Liver (tissue), 8 donors: ENCODE measurements at regions not wholly inside any gene's neighbourhood (a gene's known extent, or its start where the extent isn't known, plus 50 kb on each side); places are given as distances from the start of the nearest gene placed in this dataset.
A peak's percentile ranks its signal among the peaks of the same experiment; 100 is the strongest.

ENCODE experiments used
- DNase-seq: peaks from one replicate; pipeline ENCODE4 v3.0.0-alpha.2; 2017; ENCODE audit warnings: low spot score
- H3K27ac ChIP-seq, 2 donors: one replicate each; pipeline ENCODE4 v1.7.0; 2013; ENCODE audit warnings: inconsistent platforms in 2 of 2, low read length in 2 of 2, control low read depth in 1 of 2, low read depth in 1 of 2, mild to moderate bottlenecking in 1 of 2
- H3K27me3 ChIP-seq, 4 donors: one replicate each; pipeline versions ENCODE4 v1.6.1 to v1.7.0; 2013; ENCODE audit warnings: low read length in 3 of 4, inconsistent platforms in 1 of 4, mild to moderate bottlenecking in 1 of 4, moderate library complexity in 1 of 4; ENCODE audit not compliant: control insufficient read depth in 4 of 4, insufficient read depth in 4 of 4
- H3K36me3 ChIP-seq, 4 donors: one replicate each; pipeline versions ENCODE4 v1.6.1 to v1.7.0; 2013; ENCODE audit warnings: low read length in 3 of 4, mild to moderate bottlenecking in 3 of 4, low read depth in 1 of 4, moderate library complexity in 1 of 4; ENCODE audit not compliant: control insufficient read depth in 4 of 4, insufficient read depth in 3 of 4
- H3K4me1 ChIP-seq, 4 donors: one replicate each; pipeline versions ENCODE4 v1.6.1 to v1.7.0; 2013; ENCODE audit warnings: low read length in 3 of 4, mild to moderate bottlenecking in 3 of 4, moderate library complexity in 1 of 4; ENCODE audit not compliant: control insufficient read depth in 4 of 4, insufficient read depth in 4 of 4
- H3K4me3 ChIP-seq, 3 donors: one replicate each; pipeline versions ENCODE4 v1.6.1 to v1.7.0; 2013; ENCODE audit warnings: low read length in 3 of 3, control low read depth in 1 of 3, low read depth in 1 of 3, mild to moderate bottlenecking in 1 of 3
- H3K9ac ChIP-seq, 2 donors: one replicate each; pipeline ENCODE4 v1.7.0; 2013; ENCODE audit warnings: low read length in 2 of 2, mild to moderate bottlenecking in 2 of 2, moderate library complexity in 2 of 2, control low read depth in 1 of 2, low read depth in 1 of 2
- H3K9me3 ChIP-seq, 4 donors: one replicate each; pipeline versions ENCODE4 v1.6.1 to v1.7.0; 2013; ENCODE audit warnings: low read length in 3 of 4; ENCODE audit not compliant: control insufficient read depth in 4 of 4
- CTCF ChIP-seq: fragments of 150-350 bp; IDR thresholded peaks from 2 replicates; pipeline ENCODE4 v1.5.1; 2017; ENCODE audit warnings: improper control_type of control experiment, low read depth, low read length; ENCODE audit not compliant: missing input control
- GABPA ChIP-seq, 2 donors: IDR thresholded peaks in 1 of 2; conservative IDR thresholded peaks in 1 of 2; 2 replicates each; pipeline ENCODE4 v1.6.1; 2016; ENCODE audit warnings: antibody characterized with exemption in 2 of 2, mild to moderate bottlenecking in 1 of 2, moderate library complexity in 1 of 2
- HNF4A ChIP-seq, 2 donors: conservative IDR thresholded peaks; 2 replicates each; pipeline ENCODE4 v1.6.1; 2016; ENCODE audit warnings: antibody characterized with exemption in 2 of 2, mild to moderate bottlenecking in 2 of 2
- HNF4G ChIP-seq: IDR thresholded peaks from 2 replicates; pipeline ENCODE4 v1.6.1; 2016; ENCODE audit warnings: antibody characterized with exemption
- JUND ChIP-seq, 2 donors: IDR thresholded peaks; 2 replicates each; pipeline ENCODE4 v1.6.1; 2016; ENCODE audit warnings: antibody characterized with exemption in 2 of 2
- MAX ChIP-seq: IDR thresholded peaks from 2 replicates; pipeline ENCODE4 v1.6.1; 2016; ENCODE audit warnings: antibody characterized with exemption
- NR2F2 ChIP-seq: IDR thresholded peaks from 2 replicates; pipeline ENCODE4 v1.6.1; 2016; ENCODE audit warnings: antibody characterized with exemption
- RAD21 ChIP-seq, 2 donors: IDR thresholded peaks; 2 replicates each; pipeline ENCODE4 v1.6.1; 2016; ENCODE audit warnings: antibody characterized with exemption in 2 of 2, mild to moderate bottlenecking in 2 of 2
- REST ChIP-seq: IDR thresholded peaks from 2 replicates; pipeline ENCODE4 v1.6.1; 2016; ENCODE audit warnings: antibody characterized with exemption, mild to moderate bottlenecking
- RXRA ChIP-seq, 2 donors: IDR thresholded peaks; 2 replicates each; pipeline ENCODE4 v1.6.1; 2017 to 2018; ENCODE audit warnings: antibody characterized with exemption in 2 of 2, mild to moderate bottlenecking in 1 of 2
- YY1 ChIP-seq: IDR thresholded peaks from 2 replicates; pipeline ENCODE4 v1.6.1; 2016; ENCODE audit warnings: antibody characterized with exemption, mild to moderate bottlenecking
- ZBTB33 ChIP-seq: IDR thresholded peaks from 2 replicates; pipeline ENCODE4 v1.6.1; 2016; ENCODE audit warnings: antibody characterized with exemption
- WGBS: extraction: QIAGEN DNeasy Blood & Tissue Kit; methylation state at CpG from one replicate; pipeline ENCODE4 v1.1.7; 2013; 5-methylcytosine and 5-hydroxymethylcytosine counted together
- donor health status: healthy.
- donor health status: healthy.
- donor health status: healthy.
- donor health status: healthy.
- donor health status: healthy.

GRCh38 chr16:66296591-66296990, 69.9 kb upstream of the CDH5 start:
- H3K4me3 ChIP-seq: no peak overlapping the region
- no peaks in the 10 kb centered on the region for H3K4me1 ChIP-seq
- H3K9ac ChIP-seq: no peak overlapping the region
- no peaks in the 10 kb centered on the region for H3K27me3 ChIP-seq
- H3K9me3 ChIP-seq: no peaks in the 10 kb centered on the region
- DNase-seq: peak; percentile 19
- no peak for TF ChIP-seq REST
- no peaks in the 10 kb centered on the region for H3K36me3 ChIP-seq
- H3K27ac ChIP-seq: no peak overlapping the region
- WGBS: 72% methylated on average over 5 of the region's 5 CpGs

- H3K27me3 ChIP-seq: no peaks in the 10 kb centered on the region
- H3K9ac ChIP-seq: no peak overlapping the region
- H3K9me3 ChIP-seq: no peaks in the 10 kb centered on the region
- WGBS: 80% methylated on average over 4 of the region's 4 CpGs
- TF ChIP-seq YY1 (no peak), GABPA (IDR thresholded peaks at IDR 0.05 in 1 of 2, conservative IDR thresholded peaks at IDR 0.05 in 1 of 2) (no peak), RXRA (IDR thresholded peaks at IDR 0.05) (no peak), ZBTB33 (no peak), CTCF (no peak), NR2F2 (no peak), MAX (no peak), HNF4G (no peak), JUND (IDR thresholded peaks at IDR 0.05) (no peak), RAD21 (IDR thresholded peaks at IDR 0.05) (no peak), REST (no peak), HNF4A (conservative IDR thresholded peaks at IDR 0.05) (no peak)
- H3K27ac ChIP-seq: no peak overlapping the region
- H3K4me1 ChIP-seq: no peaks in the 10 kb centered on the region
- peak; percentile 25 for DNase-seq
- no peak overlapping the region for H3K4me3 ChIP-seq
- H3K36me3 ChIP-seq: no peaks in the 10 kb centered on the region
These were observed 70.5 kb upstream of the CDH5 start for GRCh38 chr16:66295761-66296546.
